Hematopoietic multipotent progenitor cell treated with erythropoietin and hydrocortisone succinate and interleukin-3 and kit ligand, for 15 days (in vitro differentiated cells): ENCODE measurements at regions not wholly inside any gene's neighbourhood (a gene's known extent, or its start where the extent isn't known, plus 50 kb on each side); places are given as distances from the start of the nearest gene placed in this dataset.

Experiments
- DNase-seq: peaks from one replicate; pipeline ENCODE4 v3.0.0-alpha.2; 2015; ENCODE audit warnings: low spot score

- peak; percentile 12 for DNase-seq
Measured at GRCh38 chr16:35391328-35391727, 1931.9 kb downstream of the TP53TG3F start.

GRCh38 chr16:35398180-35398579, 1938.8 kb downstream of the TP53TG3F start:
- DNase-seq = no peak

- DNase-seq = no peak
Measured at GRCh38 chr16:35399133-35399532, 1939.7 kb downstream of the TP53TG3F start.

- DNase-seq = no peak
Measured at GRCh38 chr16:35404273-35404672, 1944.9 kb downstream of the TP53TG3F start.

- DNase-seq = no peak
Measured at GRCh38 chr16:35405526-35405925, 1946.1 kb downstream of the TP53TG3F start.

- no peak for DNase-seq
Measured at GRCh38 chr16:35409503-35409902, 1950.1 kb downstream of the TP53TG3F start.

- DNase-seq = no peak
Measured at GRCh38 chr16:35410438-35410837, 1951.0 kb downstream of the TP53TG3F start.

GRCh38 chr16:35411156-35411555, 1951.7 kb downstream of the TP53TG3F start:
- no peak for DNase-seq

- DNase-seq = no peak
Measured at GRCh38 chr16:35414139-35414538, 1954.7 kb downstream of the TP53TG3F start.

GRCh38 chr16:35414563-35414962, 1955.2 kb downstream of the TP53TG3F start:
- no peak for DNase-seq

GRCh38 chr16:35425270-35425669, 1965.9 kb downstream of the TP53TG3F start:
- DNase-seq = no peak

- DNase-seq = no peak
Measured at GRCh38 chr16:35431829-35432663, 1972.6 kb downstream of the TP53TG3F start.

- no peak for DNase-seq
Measured at GRCh38 chr16:35440875-35441274, 1981.5 kb downstream of the TP53TG3F start.

- DNase-seq = no peak
Measured at GRCh38 chr16:35447010-35447558, 1987.7 kb downstream of the TP53TG3F start.

GRCh38 chr16:35449663-35450062, 1990.3 kb downstream of the TP53TG3F start:
- DNase-seq = no peak

GRCh38 chr16:35450648-35451047, 1991.2 kb downstream of the TP53TG3F start:
- no peak for DNase-seq

GRCh38 chr16:35452471-35452870, 1993.1 kb downstream of the TP53TG3F start:
- DNase-seq = no peak

GRCh38 chr16:35463358-35463757, 2003.9 kb downstream of the TP53TG3F start:
- DNase-seq = no peak

- DNase-seq = no peak
Measured at GRCh38 chr16:35480361-35480760, 2020.9 kb downstream of the TP53TG3F start.

GRCh38 chr16:35480988-35481387, 2021.6 kb downstream of the TP53TG3F start:
- DNase-seq = no peak

- DNase-seq = no peak
Measured at GRCh38 chr16:35485915-35486314, 2026.5 kb downstream of the TP53TG3F start.

GRCh38 chr16:35492225-35492624, 2032.8 kb downstream of the TP53TG3F start:
- DNase-seq = no peak

GRCh38 chr16:35497399-35497798, 2038.0 kb downstream of the TP53TG3F start:
- no peak for DNase-seq
